ENCODE measurements at regions not wholly inside any gene's neighbourhood (a gene's known extent, or its start where the extent isn't known, plus 50 kb on each side); places are given as distances from the start of the nearest gene placed in this dataset.

DNA sequence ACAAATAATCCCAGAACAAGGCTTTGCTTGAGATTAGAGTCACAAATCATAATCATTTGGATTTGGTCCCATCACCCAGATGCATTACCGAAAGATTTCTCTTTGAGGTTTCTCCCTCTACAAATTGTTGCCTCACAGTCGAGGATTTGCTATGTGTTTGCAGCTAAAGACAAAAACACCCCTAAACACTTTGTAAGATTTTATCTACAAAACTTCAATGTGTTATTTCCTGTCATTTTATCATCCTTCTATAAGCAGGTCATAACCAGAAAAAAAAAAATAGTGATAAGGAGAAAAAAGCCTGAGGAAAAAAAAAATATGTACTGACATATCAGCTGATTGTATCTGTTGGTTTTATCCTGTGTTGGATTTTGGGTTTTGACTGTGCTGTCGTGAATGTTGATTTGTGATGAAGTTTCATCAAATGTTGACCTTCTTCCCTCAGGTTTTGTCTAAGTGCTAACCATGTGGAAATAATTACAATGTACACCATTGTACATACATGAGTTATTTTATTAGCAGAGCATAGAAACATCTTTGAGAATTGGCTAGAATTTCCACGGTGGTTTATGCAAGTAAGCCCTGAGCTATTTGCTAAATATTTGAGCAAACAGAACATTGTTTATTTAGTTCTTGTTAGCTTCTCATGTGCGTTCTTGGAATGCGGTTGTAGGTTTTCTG is 274.4 kb downstream of the NEBL start:
- FAIRE-seq (no peak), DNase-seq (no peak), ATAC-seq (peak in 3 of 4 donors; percentile 32 to 75 (median 36))
- TF ChIP-seq, protein P1, sequence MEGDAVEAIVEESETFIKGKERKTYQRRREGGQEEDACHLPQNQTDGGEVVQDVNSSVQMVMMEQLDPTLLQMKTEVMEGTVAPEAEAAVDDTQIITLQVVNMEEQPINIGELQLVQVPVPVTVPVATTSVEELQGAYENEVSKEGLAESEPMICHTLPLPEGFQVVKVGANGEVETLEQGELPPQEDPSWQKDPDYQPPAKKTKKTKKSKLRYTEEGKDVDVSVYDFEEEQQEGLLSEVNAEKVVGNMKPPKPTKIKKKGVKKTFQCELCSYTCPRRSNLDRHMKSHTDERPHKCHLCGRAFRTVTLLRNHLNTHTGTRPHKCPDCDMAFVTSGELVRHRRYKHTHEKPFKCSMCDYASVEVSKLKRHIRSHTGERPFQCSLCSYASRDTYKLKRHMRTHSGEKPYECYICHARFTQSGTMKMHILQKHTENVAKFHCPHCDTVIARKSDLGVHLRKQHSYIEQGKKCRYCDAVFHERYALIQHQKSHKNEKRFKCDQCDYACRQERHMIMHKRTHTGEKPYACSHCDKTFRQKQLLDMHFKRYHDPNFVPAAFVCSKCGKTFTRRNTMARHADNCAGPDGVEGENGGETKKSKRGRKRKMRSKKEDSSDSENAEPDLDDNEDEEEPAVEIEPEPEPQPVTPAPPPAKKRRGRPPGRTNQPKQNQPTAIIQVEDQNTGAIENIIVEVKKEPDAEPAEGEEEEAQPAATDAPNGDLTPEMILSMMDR (IDR thresholded peaks at IDR 0.05), result no peak
- H3K27ac ChIP-seq, result no peak overlapping the region
- H3K9me3 ChIP-seq, result peaks cover 0 to 3% (median 0%) of the 10 kb centered on the region in 4 donors
- H3K4me3 ChIP-seq, result no peak overlapping the region
- H3K27me3 ChIP-seq, result no peaks in the 10 kb centered on the region
- intact Hi-C loops (cut with DNase I), result no loop called here
- H3K36me3 ChIP-seq, result no peaks in the 10 kb centered on the region
- peaks cover 3 to 20% (median 4%) of the 10 kb centered on the region in 3 donors for H3K4me1 ChIP-seq
- WGBS, 2 donors, result 9% methylated on average over 6 of the region's 6 CpGs

DNA sequence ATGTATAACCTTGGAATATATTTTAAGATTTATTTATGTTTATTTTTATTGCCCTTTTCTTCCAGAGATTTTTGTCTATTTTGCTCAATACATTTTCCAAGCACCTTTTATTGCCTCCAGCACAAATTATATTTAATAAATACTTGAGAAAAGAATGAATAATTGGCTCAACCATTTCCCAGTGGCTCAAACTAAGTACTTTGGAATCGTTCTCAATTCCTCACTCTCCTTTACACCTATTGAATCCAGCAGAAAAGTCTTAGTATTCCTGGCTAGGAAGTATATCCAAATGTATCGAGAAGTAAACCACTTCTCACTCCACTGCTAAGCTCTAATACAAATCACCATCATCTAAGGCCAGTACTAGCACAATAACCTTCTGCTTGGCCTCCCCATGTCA is 276.1 kb downstream of the NEBL start:
- H3K4me3 ChIP-seq, result no peak overlapping the region
- no peak for DNase-seq
- no peak for FAIRE-seq
- H3K27ac ChIP-seq, result no peak overlapping the region
- H3K27me3 ChIP-seq, result no peaks in the 10 kb centered on the region
- peaks cover 3 to 20% (median 4%) of the 10 kb centered on the region in 3 donors for H3K4me1 ChIP-seq
- intact Hi-C loops (cut with DNase I), result no loop called here
- no peaks in the 10 kb centered on the region for H3K9me3 ChIP-seq
- TF ChIP-seq, protein P1 (IDR thresholded peaks at IDR 0.05), result no peak
- H3K36me3 ChIP-seq, result no peaks in the 10 kb centered on the region
- no peak for ATAC-seq
- WGBS, 2 donors, result 67 to 74% methylated on average over 2 of the region's 2 CpGs

DNA sequence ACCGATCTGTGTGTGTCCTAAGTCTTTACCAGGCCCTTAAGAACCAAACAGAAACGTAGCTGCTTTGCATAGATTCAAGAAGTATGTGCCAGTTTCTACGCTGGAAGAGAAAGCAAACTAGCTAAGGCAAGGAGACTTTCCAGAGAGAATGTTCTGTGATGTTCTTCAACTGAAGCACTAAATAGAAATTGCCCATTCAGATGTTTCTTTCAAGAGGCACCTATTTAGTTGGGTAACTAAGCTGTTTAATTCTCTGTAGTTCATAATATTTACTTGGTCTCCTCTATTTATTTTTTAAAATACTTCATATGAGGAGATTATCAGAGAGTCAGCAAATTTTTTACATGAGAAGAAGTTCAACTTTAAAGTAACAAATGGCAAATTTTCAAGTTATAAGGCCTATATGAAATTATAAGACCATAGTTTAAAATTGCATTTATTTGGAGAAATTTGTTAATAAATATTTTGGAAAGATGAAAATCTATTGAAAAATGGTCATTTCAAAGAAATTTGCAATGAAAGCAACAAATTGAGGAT is 279.0 kb downstream of the NEBL start:
- Histone ChIP-seq H3K4me3 (no peak overlapping the region), H3K27me3 (no peaks in the 10 kb centered on the region), H3K9me3 (no peaks in the 10 kb centered on the region), H3K27ac (no peak overlapping the region), H3K4me1 (peaks cover 3 to 11% (median 4%) of the 10 kb centered on the region in 3 donors), H3K36me3 (no peaks in the 10 kb centered on the region)
- DNase-seq, result no peak
- 56 to 77% methylated on average over 3 of the region's 3 CpGs for WGBS, 2 donors
- TF ChIP-seq, protein P1 (IDR thresholded peaks at IDR 0.05), result no peak
- intact Hi-C loops (cut with DNase I), result no loop called here
- no peak for ATAC-seq
- FAIRE-seq, result no peak

DNA sequence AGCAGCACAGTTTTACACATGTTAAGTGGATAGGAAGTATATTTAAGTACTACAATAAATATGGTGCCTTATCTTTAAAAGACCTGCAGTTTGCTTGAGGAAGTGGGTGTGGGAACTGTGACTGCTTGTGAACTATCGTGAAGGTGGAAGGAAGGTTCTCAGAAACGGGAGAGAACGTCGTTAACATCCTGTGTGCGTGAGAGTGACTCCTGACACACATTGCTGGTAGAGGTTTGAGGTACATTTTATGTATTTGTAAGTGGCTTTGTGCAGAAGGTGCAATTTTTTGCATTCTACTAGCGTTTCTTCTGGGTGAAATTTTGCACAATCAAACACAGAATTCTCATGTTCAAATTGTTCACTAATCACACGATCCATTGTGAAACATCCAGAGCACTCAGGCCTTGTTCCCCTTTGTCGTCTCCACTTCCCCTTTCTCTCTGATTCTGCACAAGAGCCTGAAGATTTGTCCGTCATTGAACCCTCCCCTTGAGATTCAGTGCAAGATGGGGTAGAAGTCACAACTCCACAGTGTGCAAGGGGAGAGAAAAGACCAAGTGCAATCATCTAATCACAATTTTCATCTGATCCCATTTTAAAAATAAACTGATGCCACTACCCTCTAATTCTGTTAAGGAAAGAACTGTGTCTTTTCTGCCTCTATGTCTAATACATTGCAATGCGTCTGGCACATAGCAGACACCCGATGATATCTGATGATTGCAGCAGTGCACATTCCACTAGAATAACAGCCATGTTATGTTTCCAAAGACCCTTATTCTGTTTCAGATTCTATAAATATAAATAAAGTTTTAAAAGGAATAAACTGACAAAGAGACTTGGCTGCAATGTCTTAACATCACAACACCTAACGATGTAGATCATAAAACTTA is 279.9 kb downstream of the NEBL start:
- Histone ChIP-seq H3K4me1 (peaks cover 0 to 2% (median 0%) of the 10 kb centered on the region in 3 donors), H3K9me3 (no peaks in the 10 kb centered on the region), H3K36me3 (no peaks in the 10 kb centered on the region), H3K4me3 (no peak overlapping the region), H3K27me3 (no peaks in the 10 kb centered on the region), H3K27ac (no peak overlapping the region)
- no peak for DNase-seq
- TF ChIP-seq, protein P1 (IDR thresholded peaks at IDR 0.05), result no peak
- WGBS, 2 donors, result 64 to 83% methylated on average over 12 of the region's 12 CpGs
- intact Hi-C loops (cut with DNase I), result no loop called here
- peak in 2 of 4 donors; percentile 27 to 42 for ATAC-seq
- FAIRE-seq, result no peak

All from pancreas (tissue), 10 donors.